Thyroid gland (tissue), 4 donors: ENCODE measurements at regions not wholly inside any gene's neighbourhood (a gene's known extent, or its start where the extent isn't known, plus 50 kb on each side); places are given as distances from the start of the nearest gene placed in this dataset.

Experiments used
- DNase-seq, 2 donors: peaks; one replicate each; pipeline ENCODE4 v3.0.0-alpha.2; 2019
- H3K27ac ChIP-seq, 3 donors: fragments of 200-600 bp; sonication (generic); 1 replicate in 2 of 3; 2 replicates in 1 of 3; pipeline ENCODE4 v1.5.1; 2016 to 2019; ENCODE audit warnings: mild to moderate bottlenecking in 1 of 3, moderate library complexity in 1 of 3
- H3K27me3 ChIP-seq: fragments of 200-600 bp; sonication (generic); one replicate; pipeline ENCODE4 v1.5.1; 2019
- H3K36me3 ChIP-seq, 2 donors: fragments of 200-600 bp; sonication (generic); one replicate each; pipeline ENCODE4 v1.5.1; 2016 to 2019
- H3K4me1 ChIP-seq, 2 donors: fragments of 200-600 bp; sonication (generic); one replicate each; pipeline ENCODE4 v1.5.1; 2017 to 2019
- H3K4me3 ChIP-seq, 3 donors: fragments of 200-600 bp; sonication (generic); replicated peaks in 1 of 3; 1 replicate in 2 of 3; 2 replicates in 1 of 3; pipeline ENCODE4 v1.5.1; 2016; ENCODE audit warnings: mild to moderate bottlenecking in 1 of 3
- H3K9me3 ChIP-seq: fragments of 200-600 bp; sonication (generic); one replicate; pipeline ENCODE4 v1.5.1; 2017
- POLR2A ChIP-seq, 2 donors: fragments of 450-650 bp; IDR thresholded peaks; one replicate each; pipeline ENCODE4 v1.6.1; 2017; ENCODE audit warnings: antibody characterized with exemption in 2 of 2, mild to moderate bottlenecking in 2 of 2, moderate library complexity in 1 of 2
- WGBS, 2 donors: methylation state at CpG; one replicate each; pipeline ENCODE4 v1.1.5; 2017; 5-methylcytosine and 5-hydroxymethylcytosine counted together
- intact Hi-C: fragments of 100-400 bp; cut with DNase I; formaldehyde crosslinking; loops from one replicate; pipeline ENCODE4 v1.15.1; 2023
- TF ChIP-seq, protein P1 (sequence below), 6 experiments: fragments of 200-600 bp in 3 of 6; fragments of 450-650 bp in 3 of 6; sonication (generic) in 3 of 6; IDR thresholded peaks; one replicate each; pipeline ENCODE4 v1.5.1; 2016 to 2019; ENCODE audit warnings: antibody characterized with exemption in 6 of 6, mild to moderate bottlenecking in 2 of 6, inconsistent platforms in 1 of 6, moderate library complexity in 1 of 6

DNA sequence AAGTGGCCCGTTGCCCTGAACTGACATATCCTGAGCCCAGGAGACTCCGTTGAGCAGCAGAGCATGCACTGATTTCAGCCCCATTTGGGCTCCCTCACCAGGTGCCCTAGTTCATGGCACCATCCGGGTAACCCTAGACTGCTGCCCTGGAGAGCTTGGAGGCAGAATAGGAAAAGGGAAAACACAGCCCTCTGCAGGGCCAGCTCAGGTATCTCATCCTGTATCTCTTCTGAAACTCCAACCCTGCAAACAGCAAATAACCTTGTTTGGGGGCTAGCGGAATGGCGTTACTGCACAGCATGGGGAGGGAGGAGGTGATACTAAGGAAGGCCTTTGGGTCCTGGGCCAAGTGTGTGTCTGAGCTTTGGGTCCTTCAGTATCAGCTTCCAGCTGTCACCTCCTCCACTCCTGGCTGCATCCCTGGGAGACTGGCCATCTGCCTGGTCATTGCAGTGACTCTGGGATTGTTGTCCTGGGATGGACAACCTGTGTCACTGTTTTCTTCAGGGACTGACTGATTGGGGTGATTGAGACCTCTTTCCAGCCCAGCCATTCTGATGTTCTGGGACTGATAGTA lies 233.8 kb upstream of the SKOR2 start:
- 73 to 77% methylated on average over 5 of the region's 5 CpGs for WGBS, 2 donors

DNA sequence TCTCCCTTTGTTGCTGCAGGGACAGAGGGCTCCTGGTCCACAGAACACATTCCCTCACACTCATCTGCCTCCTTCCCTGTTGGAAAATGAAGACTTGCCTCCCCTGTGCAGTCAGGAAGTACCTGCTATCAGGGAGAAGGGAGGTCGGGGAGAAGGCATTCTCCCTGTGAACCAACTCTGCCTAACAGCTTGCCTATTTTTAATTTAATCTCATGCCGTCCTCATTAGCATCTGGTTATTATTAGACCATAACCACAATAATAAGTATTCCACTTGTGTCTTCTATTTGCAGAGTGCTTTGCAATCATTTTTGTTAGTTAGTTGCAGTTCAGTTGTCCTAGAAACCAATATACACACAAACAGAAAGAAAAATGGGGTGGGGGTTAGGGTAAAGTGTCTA lies 232.6 kb upstream of the SKOR2 start:
- H3K36me3 ChIP-seq, result no peaks in the 10 kb centered on the region
- H3K27me3 ChIP-seq, result no peaks in the 10 kb centered on the region
- H3K4me1 ChIP-seq, result no peaks in the 10 kb centered on the region
- TF ChIP-seq, protein P1, sequence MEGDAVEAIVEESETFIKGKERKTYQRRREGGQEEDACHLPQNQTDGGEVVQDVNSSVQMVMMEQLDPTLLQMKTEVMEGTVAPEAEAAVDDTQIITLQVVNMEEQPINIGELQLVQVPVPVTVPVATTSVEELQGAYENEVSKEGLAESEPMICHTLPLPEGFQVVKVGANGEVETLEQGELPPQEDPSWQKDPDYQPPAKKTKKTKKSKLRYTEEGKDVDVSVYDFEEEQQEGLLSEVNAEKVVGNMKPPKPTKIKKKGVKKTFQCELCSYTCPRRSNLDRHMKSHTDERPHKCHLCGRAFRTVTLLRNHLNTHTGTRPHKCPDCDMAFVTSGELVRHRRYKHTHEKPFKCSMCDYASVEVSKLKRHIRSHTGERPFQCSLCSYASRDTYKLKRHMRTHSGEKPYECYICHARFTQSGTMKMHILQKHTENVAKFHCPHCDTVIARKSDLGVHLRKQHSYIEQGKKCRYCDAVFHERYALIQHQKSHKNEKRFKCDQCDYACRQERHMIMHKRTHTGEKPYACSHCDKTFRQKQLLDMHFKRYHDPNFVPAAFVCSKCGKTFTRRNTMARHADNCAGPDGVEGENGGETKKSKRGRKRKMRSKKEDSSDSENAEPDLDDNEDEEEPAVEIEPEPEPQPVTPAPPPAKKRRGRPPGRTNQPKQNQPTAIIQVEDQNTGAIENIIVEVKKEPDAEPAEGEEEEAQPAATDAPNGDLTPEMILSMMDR (IDR thresholded peaks at IDR 0.05), result no peak
- TF ChIP-seq POLR2A (IDR thresholded peaks at IDR 0.05), result no peak
- no peak for DNase-seq
- H3K4me3 ChIP-seq, result no peak overlapping the region
- WGBS, 2 donors, result 76 to 82% methylated on average over 2 of the region's 2 CpGs
- H3K9me3 ChIP-seq, result no peaks in the 10 kb centered on the region
- H3K27ac ChIP-seq, result no peak overlapping the region
- intact Hi-C loops, result no loop called here

More for the DNA sequence above, 233.8 kb upstream of the SKOR2 start:
- H3K27me3 ChIP-seq, result no peaks in the 10 kb centered on the region
- no peaks in the 10 kb centered on the region for H3K4me1 ChIP-seq
- no peak for TF ChIP-seq POLR2A (IDR thresholded peaks at IDR 0.05)
- TF ChIP-seq, protein P1 (IDR thresholded peaks at IDR 0.05), result no peak
- intact Hi-C loops, result no loop called here
- no peaks in the 10 kb centered on the region for H3K36me3 ChIP-seq
- DNase-seq, result no peak
- H3K27ac ChIP-seq, result no peak overlapping the region
- H3K4me3 ChIP-seq, result no peak overlapping the region
- H3K9me3 ChIP-seq, result no peaks in the 10 kb centered on the region

DNA sequence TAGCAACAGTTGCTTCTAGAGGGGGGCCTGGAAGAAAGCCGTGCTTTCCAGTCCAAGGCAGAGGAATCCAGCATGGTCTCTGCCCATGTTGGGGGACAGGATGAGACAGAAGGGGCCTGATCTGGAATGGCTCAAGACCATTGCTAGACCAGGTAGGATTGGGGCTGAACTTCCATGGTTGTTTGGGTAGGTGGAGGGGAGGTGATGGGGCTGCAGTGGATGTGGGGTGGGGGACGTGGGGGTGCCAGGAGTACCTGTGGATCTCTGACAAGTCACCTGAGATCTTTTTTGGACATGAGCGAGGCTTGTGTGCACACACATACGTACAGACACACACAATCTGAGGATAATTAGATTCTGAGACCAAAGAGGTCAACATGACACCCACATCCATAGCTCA lies 228.7 kb upstream of the SKOR2 start:
- no peak overlapping the region for H3K27ac ChIP-seq
- no peaks in the 10 kb centered on the region for H3K36me3 ChIP-seq
- H3K4me3 ChIP-seq, result no peak overlapping the region
- no peaks in the 10 kb centered on the region for H3K4me1 ChIP-seq
- no peak for DNase-seq
- no peak for TF ChIP-seq POLR2A (IDR thresholded peaks at IDR 0.05)
- TF ChIP-seq, protein P1 (IDR thresholded peaks at IDR 0.05), result no peak
- no peaks in the 10 kb centered on the region for H3K9me3 ChIP-seq
- 84 to 90% methylated on average over 4 of the region's 4 CpGs for WGBS, 2 donors
- H3K27me3 ChIP-seq, result no peaks in the 10 kb centered on the region
- intact Hi-C loops, result no loop called here

DNA sequence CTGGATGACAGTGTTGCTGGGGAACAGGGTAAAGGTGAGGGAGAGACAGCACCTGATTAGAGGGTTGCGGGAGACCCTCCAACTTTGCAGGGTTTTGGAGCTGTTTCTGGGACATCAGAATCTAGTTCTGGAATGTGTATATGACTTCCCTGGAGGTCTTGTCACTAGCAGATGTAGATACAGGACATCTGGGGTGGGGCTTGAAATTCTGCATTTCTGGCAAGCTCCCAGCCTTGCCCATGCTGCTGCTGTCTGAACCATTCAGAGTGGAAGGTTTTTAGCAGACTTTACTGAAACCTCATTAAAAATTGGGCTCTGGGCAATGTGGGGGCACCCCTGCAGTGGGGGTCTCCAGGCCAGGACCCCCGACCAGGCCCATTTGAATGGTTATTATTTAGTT lies 220.3 kb upstream of the SKOR2 start:
- intact Hi-C loops, result no loop called here
- no peak overlapping the region for H3K4me3 ChIP-seq
- no peaks in the 10 kb centered on the region for H3K27me3 ChIP-seq
- 80 to 83% methylated on average over 2 of the region's 2 CpGs for WGBS, 2 donors
- no peaks in the 10 kb centered on the region for H3K4me1 ChIP-seq
- H3K27ac ChIP-seq, result no peak overlapping the region
- no peaks in the 10 kb centered on the region for H3K36me3 ChIP-seq
- no peaks in the 10 kb centered on the region for H3K9me3 ChIP-seq
- no peak for TF ChIP-seq POLR2A (IDR thresholded peaks at IDR 0.05)
- TF ChIP-seq, protein P1 (IDR thresholded peaks at IDR 0.05), result no peak
- no peak for DNase-seq

DNA sequence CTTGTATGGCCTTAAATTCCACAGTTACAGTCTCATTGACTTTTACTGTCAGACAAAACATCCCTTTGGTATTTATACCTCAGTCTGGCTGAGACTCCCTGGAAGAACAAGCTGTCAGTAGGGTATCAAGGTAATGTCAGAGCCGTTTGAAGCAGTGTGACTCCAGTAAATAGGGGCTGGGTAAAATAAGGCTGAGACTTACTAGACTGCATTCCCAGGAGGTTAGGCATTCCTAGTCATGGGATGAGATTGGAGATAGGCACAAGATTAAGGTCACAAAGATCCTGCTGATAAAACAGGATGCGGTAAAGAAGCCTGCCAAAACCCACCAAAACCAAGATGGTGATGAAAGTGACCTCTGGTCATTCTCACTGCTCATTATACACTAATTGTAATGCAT lies 219.5 kb upstream of the SKOR2 start:
- no peak overlapping the region for H3K4me3 ChIP-seq
- no peaks in the 10 kb centered on the region for H3K36me3 ChIP-seq
- H3K9me3 ChIP-seq, result no peaks in the 10 kb centered on the region
- no peaks in the 10 kb centered on the region for H3K27me3 ChIP-seq
- WGBS, 2 donors, result 76 to 81% methylated on average over 2 of the region's 2 CpGs
- no peak overlapping the region for H3K27ac ChIP-seq
- TF ChIP-seq, protein P1 (IDR thresholded peaks at IDR 0.05), result no peak
- no peak for TF ChIP-seq POLR2A (IDR thresholded peaks at IDR 0.05)
- H3K4me1 ChIP-seq, result no peaks in the 10 kb centered on the region
- intact Hi-C loops, result no loop called here
- DNase-seq, result no peak
